Astrocyte (in vitro differentiated cells and primary cell): ENCODE measurements at regions not wholly inside any gene's neighbourhood (a gene's known extent, or its start where the extent isn't known, plus 50 kb on each side); places are given as distances from the start of the nearest gene placed in this dataset.

Experiments
- DNase-seq: peaks from one replicate; pipeline ENCODE4 v3.0.0-alpha.2; 2010; ENCODE audit warnings: low read depth
- FAIRE-seq: peaks from 2 replicates; lab custom pipeline; 2011; peaks lifted over from hg19 to GRCh38; lab: Jason Lieb, UNC
- H2AFZ ChIP-seq: 2 replicates; pipeline ENCODE4 v1.6.0; 2012; ENCODE audit warnings: low read depth, low read length, inconsistent platforms
- H3K27ac ChIP-seq: 2 replicates; pipeline ENCODE4 v1.5.1; 2011; ENCODE audit warnings: low read depth, low read length, inconsistent platforms
- H3K27me3 ChIP-seq: 2 replicates; pipeline ENCODE4 v1.6.0; 2011; ENCODE audit warnings: low read length, inconsistent platforms; ENCODE audit not compliant: insufficient read depth
- H3K36me3 ChIP-seq: 2 replicates; pipeline ENCODE4 v1.5.1; 2011; ENCODE audit warnings: low read length, inconsistent platforms; ENCODE audit not compliant: insufficient read depth
- H3K4me1 ChIP-seq: 2 replicates; pipeline ENCODE4 v1.5.1; 2011; ENCODE audit warnings: low read length, inconsistent platforms; ENCODE audit not compliant: insufficient read depth
- H3K4me2 ChIP-seq: 2 replicates; pipeline ENCODE4 v1.6.0; 2012; ENCODE audit warnings: low read length, inconsistent platforms
- H3K4me3 ChIP-seq: 2 replicates; pipeline ENCODE4 v1.5.1; 2011; ENCODE audit warnings: low read depth, mild to moderate bottlenecking, low read length, inconsistent platforms; ENCODE audit not compliant: insufficient read depth
- H3K79me2 ChIP-seq: 2 replicates; pipeline ENCODE4 v1.6.0; 2012; ENCODE audit warnings: mild to moderate bottlenecking, low read length, inconsistent platforms; ENCODE audit not compliant: insufficient read depth
- H3K9ac ChIP-seq: 2 replicates; pipeline ENCODE4 v1.6.0; 2012; ENCODE audit warnings: mild to moderate bottlenecking, low read length, inconsistent platforms
- H3K9me3 ChIP-seq: 2 replicates; pipeline ENCODE4 v1.5.1; 2012; ENCODE audit warnings: low read depth, mild to moderate bottlenecking, low read length, inconsistent platforms; ENCODE audit not compliant: insufficient read depth
- H4K20me1 ChIP-seq: 2 replicates; pipeline ENCODE4 v1.6.0; 2012; ENCODE audit warnings: low read length, inconsistent platforms; ENCODE audit not compliant: insufficient read depth
- H3K27ac Mint-ChIP-seq: one replicate; pipeline ENCODE4 v1.8.0; 2021; ENCODE audit warnings: mild to moderate bottlenecking, mixed read lengths; ENCODE audit not compliant: unreplicated experiment
- H3K27me3 Mint-ChIP-seq: one replicate; pipeline ENCODE4 v1.8.0; 2021; ENCODE audit warnings: low read depth, mixed read lengths; ENCODE audit not compliant: unreplicated experiment
- H3K36me3 Mint-ChIP-seq: one replicate; pipeline ENCODE4 v1.8.0; 2021; ENCODE audit warnings: low read depth, mixed read lengths; ENCODE audit not compliant: unreplicated experiment
- H3K4me1 Mint-ChIP-seq: one replicate; pipeline ENCODE4 v1.8.0; 2021; ENCODE audit warnings: low read depth, mixed read lengths; ENCODE audit not compliant: unreplicated experiment
- H3K4me3 Mint-ChIP-seq: one replicate; pipeline ENCODE4 v1.8.0; 2021; ENCODE audit warnings: mild to moderate bottlenecking, moderate library complexity, mixed read lengths; ENCODE audit not compliant: unreplicated experiment
- H3K9me3 Mint-ChIP-seq: one replicate; pipeline ENCODE4 v1.8.0; 2021; ENCODE audit warnings: mild to moderate bottlenecking, mixed read lengths; ENCODE audit not compliant: unreplicated experiment
- CTCF ChIP-seq: IDR thresholded peaks from 2 replicates; pipeline ENCODE4 v1.5.1; 2011; ENCODE audit warnings: low read depth, mild to moderate bottlenecking, inconsistent platforms, low read length, moderate library complexity; ENCODE audit not compliant: insufficient read depth
- EZH2 ChIP-seq: IDR thresholded peaks from 2 replicates; pipeline ENCODE4 v1.6.1; 2012; ENCODE audit warnings: mild to moderate bottlenecking, low read length, inconsistent platforms; ENCODE audit not compliant: insufficient read depth

- Histone ChIP-seq H4K20me1 (no peaks in the 10 kb centered on the region), H3K36me3 (no peaks in the 10 kb centered on the region), H3K4me1 (no peaks in the 10 kb centered on the region), H3K27ac (no peak overlapping the region), H2AFZ (no peak overlapping the region), H3K79me2 (no peaks in the 10 kb centered on the region), H3K9me3 (no peaks in the 10 kb centered on the region), H3K4me2 (no peak overlapping the region), H3K9ac (no peak overlapping the region), H3K27me3 (no peaks in the 10 kb centered on the region), H3K4me3 (no peak overlapping the region)
- H3K27ac Mint-ChIP-seq: no peak overlapping the region
- no peaks in the 10 kb centered on the region for H3K27me3 Mint-ChIP-seq
- no peaks in the 10 kb centered on the region for H3K9me3 Mint-ChIP-seq
- no peak for TF ChIP-seq EZH2
- TF ChIP-seq CTCF: no peak
- H3K36me3 Mint-ChIP-seq: no peaks in the 10 kb centered on the region
- FAIRE-seq: no peak
- no peaks in the 10 kb centered on the region for H3K4me1 Mint-ChIP-seq
- H3K4me3 Mint-ChIP-seq: no peak overlapping the region
- no peak for DNase-seq
These were observed 590.1 kb upstream of the SLC10A2 start for GRCh38 chr13:103656311-103656710.

- Mint-ChIP-seq H3K27ac (no peak overlapping the region), H3K27me3 (no peaks in the 10 kb centered on the region), H3K9me3 (no peaks in the 10 kb centered on the region), H3K36me3 (no peaks in the 10 kb centered on the region), H3K4me1 (peaks cover 8% of the 10 kb centered on the region), H3K4me3 (no peak overlapping the region)
- no peak for TF ChIP-seq CTCF
- TF ChIP-seq EZH2: no peak
- FAIRE-seq (no peak), DNase-seq (no peak)
- no peaks in the 10 kb centered on the region for H3K9me3 ChIP-seq
- no peak overlapping the region for H3K4me3 ChIP-seq
- no peaks in the 10 kb centered on the region for H3K4me1 ChIP-seq
- H3K9ac ChIP-seq: no peak overlapping the region
- H3K4me2 ChIP-seq: no peak overlapping the region
- no peaks in the 10 kb centered on the region for H3K27me3 ChIP-seq
- H4K20me1 ChIP-seq: no peaks in the 10 kb centered on the region
- no peaks in the 10 kb centered on the region for H3K79me2 ChIP-seq
- H2AFZ ChIP-seq: no peak overlapping the region
- H3K27ac ChIP-seq: no peak overlapping the region
- H3K36me3 ChIP-seq: no peaks in the 10 kb centered on the region
These were observed 574.4 kb upstream of the SLC10A2 start for GRCh38 chr13:103640606-103641005.

- FAIRE-seq (no peak), DNase-seq (no peak)
- TF ChIP-seq CTCF (no peak), EZH2 (no peak)
- H3K9ac ChIP-seq: no peak overlapping the region
- H3K9me3 Mint-ChIP-seq: no peaks in the 10 kb centered on the region
- H3K27ac Mint-ChIP-seq: no peak overlapping the region
- H3K79me2 ChIP-seq: no peaks in the 10 kb centered on the region
- no peaks in the 10 kb centered on the region for H3K36me3 Mint-ChIP-seq
- no peak overlapping the region for H3K27ac ChIP-seq
- H3K4me1 ChIP-seq: no peaks in the 10 kb centered on the region
- H3K27me3 Mint-ChIP-seq: no peaks in the 10 kb centered on the region
- no peak overlapping the region for H3K4me3 ChIP-seq
- peaks cover 8% of the 10 kb centered on the region for H3K4me1 Mint-ChIP-seq
- no peaks in the 10 kb centered on the region for H4K20me1 ChIP-seq
- no peaks in the 10 kb centered on the region for H3K9me3 ChIP-seq
- no peaks in the 10 kb centered on the region for H3K36me3 ChIP-seq
- no peaks in the 10 kb centered on the region for H3K27me3 ChIP-seq
- H2AFZ ChIP-seq: no peak overlapping the region
- no peak overlapping the region for H3K4me3 Mint-ChIP-seq
- no peak overlapping the region for H3K4me2 ChIP-seq
These were observed 573.1 kb upstream of the SLC10A2 start for GRCh38 chr13:103639326-103639725.
